SK-N-SH treated with all-trans-retinoic acid at 6 μM for 48 hours (cell line): ENCODE measurements at regions not wholly inside any gene's neighbourhood (a gene's known extent, or its start where the extent isn't known, plus 50 kb on each side); places are given as distances from the start of the nearest gene placed in this dataset.

Experiments used
- ARNTL ChIP-seq: fragments of 450-650 bp; formaldehyde crosslinking; IDR thresholded peaks from 2 replicates; pipeline ENCODE4 v1.5.0; 2020; ENCODE audit warnings: low read depth, mild to moderate bottlenecking, moderate library complexity, borderline replicate concordance
- GLIS3 ChIP-seq: fragments of 250-450 bp; sonication (Bioruptor Pico); IDR thresholded peaks from 2 replicates; pipeline ENCODE4 v1.5.0; 2020; ENCODE audit warnings: mild to moderate bottlenecking, moderate library complexity
- OSR1 ChIP-seq: fragments of 250-450 bp; sonication (Bioruptor Pico); IDR thresholded peaks from 2 replicates; pipeline ENCODE4 v1.8.0; 2022; ENCODE audit warnings: moderate library complexity, mild to moderate bottlenecking, inconsistent platforms
- SNAI2 ChIP-seq: fragments of 250-450 bp; sonication (Bioruptor Pico); IDR thresholded peaks from 2 replicates; pipeline ENCODE4 v1.5.0; 2020; ENCODE audit warnings: mild to moderate bottlenecking, moderate library complexity
- TOX ChIP-seq: fragments of 250-450 bp; sonication (Bioruptor Pico); IDR thresholded peaks from 2 replicates; pipeline ENCODE4 v1.8.0; 2021; ENCODE audit warnings: mild to moderate bottlenecking, moderate library complexity, borderline replicate concordance
- ZFP3 ChIP-seq: fragments of 250-450 bp; sonication (Bioruptor Pico); IDR thresholded peaks from 2 replicates; pipeline ENCODE4 v1.5.0; 2020; ENCODE audit warnings: mild to moderate bottlenecking, moderate library complexity
- ZNF565 ChIP-seq: fragments of 450-650 bp; formaldehyde crosslinking; conservative IDR thresholded peaks from 2 replicates; pipeline ENCODE4 v1.5.0; 2020; ENCODE audit warnings: low read depth, mild to moderate bottlenecking, moderate library complexity
- ZNF8 ChIP-seq: fragments of 450-650 bp; formaldehyde crosslinking; IDR thresholded peaks from 2 replicates; pipeline ENCODE4 v1.5.0; 2020; ENCODE audit warnings: mild to moderate bottlenecking, moderate library complexity
- TF ChIP-seq, protein P1 (sequence below): fragments of 250-450 bp; sonication (Bioruptor Pico); IDR thresholded peaks from 2 replicates; pipeline ENCODE4 v1.5.0; 2020; ENCODE audit warnings: mild to moderate bottlenecking, moderate library complexity
- TF ChIP-seq, protein P2 (sequence below): fragments of 250-450 bp; sonication (Bioruptor Pico); IDR thresholded peaks from 2 replicates; pipeline ENCODE4 v1.5.1; 2020; ENCODE audit warnings: low read depth, mild to moderate bottlenecking, moderate library complexity
- TF ChIP-seq, protein P3 (sequence below): fragments of 250-450 bp; sonication (Bioruptor Pico); IDR thresholded peaks from 2 replicates; pipeline ENCODE4 v1.8.0; 2020; ENCODE audit warnings: mild to moderate bottlenecking, moderate library complexity, borderline replicate concordance

DNA sequence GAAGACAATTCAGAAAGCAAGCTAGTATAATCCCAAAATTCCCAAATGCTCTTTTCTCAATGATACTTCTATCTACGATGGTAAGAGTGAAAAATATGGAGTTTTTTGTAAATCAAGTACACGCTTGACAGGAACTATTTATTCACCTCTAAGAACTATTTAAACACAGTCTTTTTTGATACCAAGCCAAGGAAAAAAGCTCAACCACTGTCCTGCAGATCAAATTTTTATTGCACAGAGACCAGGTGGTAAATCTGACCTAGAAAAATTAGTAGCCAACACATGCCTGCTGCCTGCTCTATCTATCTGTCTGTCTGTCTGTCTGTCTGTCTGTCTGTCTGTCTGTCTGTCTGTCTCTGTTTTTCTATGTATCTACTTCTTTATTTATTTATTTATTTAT, 292.2 kb downstream of the MZT1 start:
- TF ChIP-seq, protein P1, sequence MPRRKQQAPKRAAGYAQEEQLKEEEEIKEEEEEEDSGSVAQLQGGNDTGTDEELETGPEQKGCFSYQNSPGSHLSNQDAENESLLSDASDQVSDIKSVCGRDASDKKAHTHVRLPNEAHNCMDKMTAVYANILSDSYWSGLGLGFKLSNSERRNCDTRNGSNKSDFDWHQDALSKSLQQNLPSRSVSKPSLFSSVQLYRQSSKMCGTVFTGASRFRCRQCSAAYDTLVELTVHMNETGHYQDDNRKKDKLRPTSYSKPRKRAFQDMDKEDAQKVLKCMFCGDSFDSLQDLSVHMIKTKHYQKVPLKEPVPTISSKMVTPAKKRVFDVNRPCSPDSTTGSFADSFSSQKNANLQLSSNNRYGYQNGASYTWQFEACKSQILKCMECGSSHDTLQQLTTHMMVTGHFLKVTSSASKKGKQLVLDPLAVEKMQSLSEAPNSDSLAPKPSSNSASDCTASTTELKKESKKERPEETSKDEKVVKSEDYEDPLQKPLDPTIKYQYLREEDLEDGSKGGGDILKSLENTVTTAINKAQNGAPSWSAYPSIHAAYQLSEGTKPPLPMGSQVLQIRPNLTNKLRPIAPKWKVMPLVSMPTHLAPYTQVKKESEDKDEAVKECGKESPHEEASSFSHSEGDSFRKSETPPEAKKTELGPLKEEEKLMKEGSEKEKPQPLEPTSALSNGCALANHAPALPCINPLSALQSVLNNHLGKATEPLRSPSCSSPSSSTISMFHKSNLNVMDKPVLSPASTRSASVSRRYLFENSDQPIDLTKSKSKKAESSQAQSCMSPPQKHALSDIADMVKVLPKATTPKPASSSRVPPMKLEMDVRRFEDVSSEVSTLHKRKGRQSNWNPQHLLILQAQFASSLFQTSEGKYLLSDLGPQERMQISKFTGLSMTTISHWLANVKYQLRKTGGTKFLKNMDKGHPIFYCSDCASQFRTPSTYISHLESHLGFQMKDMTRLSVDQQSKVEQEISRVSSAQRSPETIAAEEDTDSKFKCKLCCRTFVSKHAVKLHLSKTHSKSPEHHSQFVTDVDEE (CRISPR knock-in tag), result no peak
- TF ChIP-seq ZFP3, result no peak
- TF ChIP-seq, protein P2, sequence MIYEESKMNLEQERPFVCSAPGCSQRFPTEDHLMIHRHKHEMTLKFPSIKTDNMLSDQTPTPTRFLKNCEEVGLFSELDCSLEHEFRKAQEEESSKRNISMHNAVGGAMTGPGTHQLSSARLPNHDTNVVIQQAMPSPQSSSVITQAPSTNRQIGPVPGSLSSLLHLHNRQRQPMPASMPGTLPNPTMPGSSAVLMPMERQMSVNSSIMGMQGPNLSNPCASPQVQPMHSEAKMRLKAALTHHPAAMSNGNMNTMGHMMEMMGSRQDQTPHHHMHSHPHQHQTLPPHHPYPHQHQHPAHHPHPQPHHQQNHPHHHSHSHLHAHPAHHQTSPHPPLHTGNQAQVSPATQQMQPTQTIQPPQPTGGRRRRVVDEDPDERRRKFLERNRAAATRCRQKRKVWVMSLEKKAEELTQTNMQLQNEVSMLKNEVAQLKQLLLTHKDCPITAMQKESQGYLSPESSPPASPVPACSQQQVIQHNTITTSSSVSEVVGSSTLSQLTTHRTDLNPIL (CRISPR knock-in tag), result no peak
- no peak for TF ChIP-seq SNAI2 (CRISPR knock-in tag)
- TF ChIP-seq ZNF565, result no peak
- no peak for TF ChIP-seq TOX (CRISPR knock-in tag)
- TF ChIP-seq ARNTL (CRISPR knock-in tag), result no peak
- no peak for TF ChIP-seq GLIS3 (CRISPR knock-in tag)
- TF ChIP-seq, protein P3, sequence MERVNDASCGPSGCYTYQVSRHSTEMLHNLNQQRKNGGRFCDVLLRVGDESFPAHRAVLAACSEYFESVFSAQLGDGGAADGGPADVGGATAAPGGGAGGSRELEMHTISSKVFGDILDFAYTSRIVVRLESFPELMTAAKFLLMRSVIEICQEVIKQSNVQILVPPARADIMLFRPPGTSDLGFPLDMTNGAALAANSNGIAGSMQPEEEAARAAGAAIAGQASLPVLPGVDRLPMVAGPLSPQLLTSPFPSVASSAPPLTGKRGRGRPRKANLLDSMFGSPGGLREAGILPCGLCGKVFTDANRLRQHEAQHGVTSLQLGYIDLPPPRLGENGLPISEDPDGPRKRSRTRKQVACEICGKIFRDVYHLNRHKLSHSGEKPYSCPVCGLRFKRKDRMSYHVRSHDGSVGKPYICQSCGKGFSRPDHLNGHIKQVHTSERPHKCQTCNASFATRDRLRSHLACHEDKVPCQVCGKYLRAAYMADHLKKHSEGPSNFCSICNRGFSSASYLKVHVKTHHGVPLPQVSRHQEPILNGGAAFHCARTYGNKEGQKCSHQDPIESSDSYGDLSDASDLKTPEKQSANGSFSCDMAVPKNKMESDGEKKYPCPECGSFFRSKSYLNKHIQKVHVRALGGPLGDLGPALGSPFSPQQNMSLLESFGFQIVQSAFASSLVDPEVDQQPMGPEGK (CRISPR knock-in tag), result no peak
- TF ChIP-seq ZNF8, result no peak
- TF ChIP-seq OSR1 (CRISPR knock-in tag), result no peak
